ENCODE measurements at regions not wholly inside any gene's neighbourhood (a gene's known extent, or its start where the extent isn't known, plus 50 kb on each side); places are given as distances from the start of the nearest gene placed in this dataset.

- TF ChIP-seq CTCF (IDR thresholded peaks at IDR 0.05): no peak
- H3K27me3 Mint-ChIP-seq (ENCODE audit: low read depth in 3 of 3): peaks cover 0 to 2% (median 0%) of the 10 kb centered on the region in 3 donors
Observed at GRCh38 chr12:74283646-74284045, 254.0 kb upstream of the ATXN7L3B start.

GRCh38 chr12:74285773-74286172 lies 251.9 kb upstream of the ATXN7L3B start:
- Mint-ChIP-seq H3K9me3 (peaks cover 0 to 3% (median 2%) of the 10 kb centered on the region in 7 donors), H3K4me3 (no peak overlapping the region), H3K27ac (no peak overlapping the region), H3K36me3 (no peaks in the 10 kb centered on the region), H3K27me3 (ENCODE audit: low read depth in 3 of 3) (no peaks in the 10 kb centered on the region), H3K4me1 (no peaks in the 10 kb centered on the region)
- H3K27me3 ChIP-seq (ENCODE audit: control insufficient read depth in 2 of 2, insufficient read depth in 2 of 2, low read length in 2 of 2): no peaks in the 10 kb centered on the region
- no peaks in the 10 kb centered on the region for H3K4me1 ChIP-seq (ENCODE audit: control insufficient read depth in 1 of 2, insufficient read depth in 2 of 2, low read length in 2 of 2)
- no peak overlapping the region for H3K27ac ChIP-seq (ENCODE audit: low read depth in 1 of 2, low read length in 2 of 2)
- WGBS (ENCODE audit: insufficient coverage): 67% methylated on average over 1 of the region's 2 CpGs
- TF ChIP-seq CTCF (IDR thresholded peaks at IDR 0.05): no peak
- H3K4me3 ChIP-seq (replicated peaks in 1 of 3; ENCODE audit: low read depth in 2 of 3, low read length in 3 of 3): no peak overlapping the region
- no peaks in the 10 kb centered on the region for H4K20me1 ChIP-seq (ENCODE audit: insufficient read depth, low read length)
- no peaks in the 10 kb centered on the region for H3K36me3 ChIP-seq (replicated peaks in 1 of 2; ENCODE audit: control insufficient read depth in 1 of 2, insufficient read depth in 2 of 2, low read length in 2 of 2)
- H3K9me3 ChIP-seq (replicated peaks in 1 of 2; ENCODE audit: control insufficient read depth in 1 of 2, insufficient read depth in 1 of 2, low read length in 2 of 2): no peaks in the 10 kb centered on the region
- no peak overlapping the region for H3K9ac ChIP-seq (ENCODE audit: insufficient read depth, low read length, poor library complexity, severe bottlenecking)
- no peak overlapping the region for H3K4me2 ChIP-seq (replicated peaks; ENCODE audit: extremely low read depth, low read length, poor library complexity, severe bottlenecking)
- intact Hi-C loops (cut with micrococcal nuclease): no loop called here
- no peak for DNase-seq
- H2AFZ ChIP-seq (ENCODE audit: insufficient read depth, low read depth, low read length, poor library complexity, severe bottlenecking): no peak overlapping the region
- no peaks in the 10 kb centered on the region for H3K79me2 ChIP-seq (ENCODE audit: insufficient read depth, low read length)

More at GRCh38 chr12:74283646-74284045, 254.0 kb upstream of the ATXN7L3B start:
- Histone ChIP-seq H3K27me3 (ENCODE audit: control insufficient read depth in 2 of 2, insufficient read depth in 2 of 2, low read length in 2 of 2) (no peaks in the 10 kb centered on the region), H3K4me2 (replicated peaks; ENCODE audit: extremely low read depth, low read length, poor library complexity, severe bottlenecking) (no peak overlapping the region), H3K9ac (ENCODE audit: insufficient read depth, low read length, poor library complexity, severe bottlenecking) (no peak overlapping the region), H2AFZ (ENCODE audit: insufficient read depth, low read depth, low read length, poor library complexity, severe bottlenecking) (no peak overlapping the region), H3K36me3 (replicated peaks in 1 of 2; ENCODE audit: control insufficient read depth in 1 of 2, insufficient read depth in 2 of 2, low read length in 2 of 2) (no peaks in the 10 kb centered on the region), H4K20me1 (ENCODE audit: insufficient read depth, low read length) (no peaks in the 10 kb centered on the region), H3K27ac (ENCODE audit: low read depth in 1 of 2, low read length in 2 of 2) (no peak overlapping the region), H3K4me3 (replicated peaks in 1 of 3; ENCODE audit: low read depth in 2 of 3, low read length in 3 of 3) (no peak overlapping the region), H3K79me2 (ENCODE audit: insufficient read depth, low read length) (no peaks in the 10 kb centered on the region), H3K4me1 (ENCODE audit: control insufficient read depth in 1 of 2, insufficient read depth in 2 of 2, low read length in 2 of 2) (no peaks in the 10 kb centered on the region), H3K9me3 (replicated peaks in 1 of 2; ENCODE audit: control insufficient read depth in 1 of 2, insufficient read depth in 1 of 2, low read length in 2 of 2) (peaks cover 0 to 9% of the 10 kb centered on the region in 2 donors)
- H3K36me3 Mint-ChIP-seq: no peaks in the 10 kb centered on the region
- intact Hi-C loops (cut with micrococcal nuclease): no loop called here
- DNase-seq: no peak
- H3K4me3 Mint-ChIP-seq: no peak overlapping the region
- peaks cover 0 to 5% (median 4%) of the 10 kb centered on the region in 7 donors for H3K9me3 Mint-ChIP-seq
- H3K27ac Mint-ChIP-seq: no peak overlapping the region
- no CpG with 5 or more reads among the region's 4 CpGs for WGBS (ENCODE audit: insufficient coverage)
- H3K4me1 Mint-ChIP-seq: no peaks in the 10 kb centered on the region

Measured in CD14-positive monocyte (primary cell).